SK-N-SH treated with all-trans-retinoic acid at 6 μM for 48 hours (cell line): ENCODE measurements at regions not wholly inside any gene's neighbourhood (a gene's known extent, or its start where the extent isn't known, plus 50 kb on each side); places are given as distances from the start of the nearest gene placed in this dataset.

ENCODE experiments used
- ARNTL ChIP-seq: fragments of 450-650 bp; formaldehyde crosslinking; IDR thresholded peaks from 2 replicates; pipeline ENCODE4 v1.5.0; 2020; ENCODE audit warnings: low read depth, mild to moderate bottlenecking, moderate library complexity, borderline replicate concordance
- BACH2 ChIP-seq: fragments of 250-450 bp; sonication (Bioruptor Pico); IDR thresholded peaks from 2 replicates; pipeline ENCODE4 v1.9.0; 2021; ENCODE audit warnings: mild to moderate bottlenecking, borderline replicate concordance

DNA sequence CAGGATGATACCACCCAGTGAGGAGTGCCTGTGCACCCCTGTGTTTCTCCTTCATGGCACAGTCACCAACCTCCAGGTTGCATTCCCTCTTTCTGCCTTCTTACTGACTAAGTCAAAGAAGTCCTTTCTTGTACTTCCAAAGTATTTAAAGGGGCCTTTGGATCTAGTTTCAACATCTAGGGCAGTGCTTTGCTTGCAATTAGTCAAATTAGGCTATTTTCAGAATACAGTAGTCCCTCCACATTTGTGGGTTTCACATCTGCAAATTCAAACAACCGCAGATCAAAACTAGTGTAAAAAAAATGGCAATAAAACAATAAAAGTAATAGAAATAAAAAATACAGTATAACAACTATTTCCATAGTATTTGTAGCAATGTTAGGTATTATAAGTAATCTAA is 333.9 kb upstream of the SEMA6A start:
- TF ChIP-seq BACH2 (CRISPR knock-in tag) (no peak), ARNTL (CRISPR knock-in tag) (no peak)
